HG03066 (cell line): ENCODE measurements at regions not wholly inside any gene's neighbourhood (a gene's known extent, or its start where the extent isn't known, plus 50 kb on each side); places are given as distances from the start of the nearest gene placed in this dataset.

Source experiments
- ATAC-seq: cut with Tn5 transposase; IDR thresholded peaks from one replicate; pipeline ENCODE4 v1.9.1; 2021; ENCODE audit warnings: low read depth; ENCODE audit not compliant: unreplicated experiment

- no peak for ATAC-seq
Observed at GRCh38 chr4:74638689-74639088, 155.6 kb downstream of the BTC start.

- ATAC-seq, result no peak
Observed at GRCh38 chr4:74640111-74640903, 154.0 kb downstream of the BTC start.

- no peak for ATAC-seq
Observed at GRCh38 chr4:74642006-74642405, 152.3 kb downstream of the BTC start.

GRCh38 chr4:74649193-74649592, 145.1 kb downstream of the BTC start:
- no peak for ATAC-seq

GRCh38 chr4:74651198-74651597, 143.1 kb downstream of the BTC start:
- ATAC-seq, result no peak

- ATAC-seq, result no peak
Observed at GRCh38 chr4:74653331-74654229, 140.7 kb downstream of the BTC start.

- no peak for ATAC-seq
Observed at GRCh38 chr4:74654230-74654681, 140.1 kb downstream of the BTC start.

GRCh38 chr4:74656596-74656995, 137.7 kb downstream of the BTC start:
- no peak for ATAC-seq

- ATAC-seq, result no peak
Observed at GRCh38 chr4:74658116-74658515, 136.2 kb downstream of the BTC start.

- no peak for ATAC-seq
Observed at GRCh38 chr4:74659576-74660411, 134.5 kb downstream of the BTC start.

- ATAC-seq, result no peak
Observed at GRCh38 chr4:74660866-74661265, 133.5 kb downstream of the BTC start.

GRCh38 chr4:74661427-74662201, 132.7 kb downstream of the BTC start:
- no peak for ATAC-seq

GRCh38 chr4:74663631-74664030, 130.7 kb downstream of the BTC start:
- no peak for ATAC-seq

GRCh38 chr4:74665346-74665745, 129.0 kb downstream of the BTC start:
- ATAC-seq, result no peak

GRCh38 chr4:74665876-74666275, 128.4 kb downstream of the BTC start:
- no peak for ATAC-seq

- ATAC-seq, result no peak
Observed at GRCh38 chr4:74667438-74667837, 126.9 kb downstream of the BTC start.

- no peak for ATAC-seq
Observed at GRCh38 chr4:74667944-74668343, 126.4 kb downstream of the BTC start.

GRCh38 chr4:74669702-74670101, 124.6 kb downstream of the BTC start:
- ATAC-seq, result no peak

- no peak for ATAC-seq
Observed at GRCh38 chr4:74670583-74670982, 123.7 kb downstream of the BTC start.
